Activated CD8-positive, alpha-beta memory T cell treated with anti-CD3 and anti-CD28 coated beads for 4 hours (primary cell): ENCODE measurements at regions not wholly inside any gene's neighbourhood (a gene's known extent, or its start where the extent isn't known, plus 50 kb on each side); places are given as distances from the start of the nearest gene placed in this dataset.

Source experiments
- DNase-seq, 2 donors: peaks; one replicate each; pipeline ENCODE4 v3.0.0-alpha.2; 2020; ENCODE audit warnings: low read depth in 2 of 2

- DNase-seq, result no peak
Measured at GRCh38 chr20:61123286-61123685, 128.8 kb upstream of the CDH4 start.

DNA sequence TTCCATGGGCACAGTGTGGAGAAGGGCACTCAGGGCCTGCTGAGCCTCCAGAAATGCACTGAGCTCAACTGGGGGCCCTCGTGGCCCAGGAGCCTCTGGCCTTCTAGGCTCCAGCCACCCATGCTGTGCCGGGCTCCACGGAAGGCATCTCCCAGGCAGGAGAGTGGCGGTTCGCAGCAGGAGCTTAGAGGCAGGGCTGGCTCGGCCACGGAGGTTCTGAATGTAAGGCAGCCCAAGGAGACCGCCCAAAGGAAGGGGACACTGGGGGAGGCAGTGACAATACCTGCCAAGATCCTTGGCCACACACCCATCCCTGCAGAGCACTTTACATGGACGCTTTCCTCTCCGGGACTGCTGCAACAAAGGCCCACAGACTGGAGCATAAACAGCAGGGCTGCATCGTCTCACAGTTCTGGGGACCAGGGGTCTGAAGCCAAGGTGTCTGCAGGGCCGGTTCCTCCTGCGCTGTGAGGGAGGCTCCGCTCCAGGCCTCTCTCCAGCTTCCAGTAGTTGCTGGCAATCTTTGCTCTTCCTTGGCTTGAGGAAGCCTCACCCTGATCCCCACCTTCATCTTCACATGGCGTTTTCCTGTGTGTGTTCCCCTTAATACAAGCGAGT is 128.2 kb upstream of the CDH4 start:
- DNase-seq, result no peak

DNA sequence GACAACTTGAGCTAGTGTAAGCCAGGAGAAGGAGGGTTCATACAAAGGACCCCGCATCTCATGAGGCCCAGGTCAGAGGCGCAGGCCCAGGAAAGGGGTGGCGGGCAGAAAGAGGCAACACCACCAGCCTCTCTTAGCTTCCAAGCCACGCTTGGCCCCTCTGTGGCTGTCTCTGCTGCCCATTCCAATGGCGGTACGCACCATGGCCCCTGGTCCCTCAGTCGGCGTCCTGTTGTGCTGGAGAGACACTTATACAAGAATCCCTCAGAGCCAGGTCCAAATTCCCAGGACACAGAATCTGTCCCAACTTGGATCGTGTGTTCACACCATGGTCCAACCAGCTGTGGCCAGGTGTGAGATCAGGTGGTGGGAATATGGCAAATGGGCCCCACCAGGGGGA is 127.0 kb upstream of the CDH4 start:
- DNase-seq, result no peak

GRCh38 chr20:61125546-61126180 is 126.4 kb upstream of the CDH4 start:
- no peak for DNase-seq

- no peak for DNase-seq
Measured at GRCh38 chr20:61126369-61127195, 125.5 kb upstream of the CDH4 start.

DNA sequence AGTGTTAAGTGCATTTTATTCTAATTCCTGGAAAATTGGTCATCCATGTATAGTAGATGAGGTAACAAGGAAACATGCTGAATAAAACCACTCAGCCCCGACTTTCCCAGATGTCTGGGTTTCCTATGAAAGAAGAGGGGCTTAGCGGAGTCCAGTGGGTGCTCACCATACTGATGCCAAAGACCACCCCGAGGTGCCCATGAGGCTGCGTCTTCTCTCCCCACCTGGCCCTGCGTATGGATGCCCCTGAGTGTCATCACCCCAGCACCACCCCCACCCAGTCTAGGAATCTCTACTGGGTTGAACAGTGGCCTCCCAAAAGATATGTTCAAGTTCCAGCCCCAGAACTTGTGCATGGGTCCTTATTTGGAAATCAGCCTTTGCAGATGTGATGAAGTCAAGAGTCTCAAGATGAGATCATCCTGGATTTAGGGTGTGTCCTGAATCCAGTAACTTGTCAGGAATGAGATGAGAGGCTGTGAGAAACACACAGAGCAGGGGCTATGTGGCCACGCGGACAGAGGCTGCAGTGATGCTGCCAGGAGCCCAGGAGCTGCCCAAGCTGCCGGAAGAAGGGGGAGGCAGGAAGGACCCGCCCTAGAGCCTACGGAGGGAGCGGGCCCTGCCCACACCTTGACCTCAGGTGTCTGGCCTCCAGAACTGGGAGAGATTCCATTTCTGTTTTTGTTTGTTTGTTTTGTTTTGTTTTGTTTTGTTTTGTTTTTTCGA is 124.6 kb upstream of the CDH4 start:
- DNase-seq, result no peak

GRCh38 chr20:61128701-61129269 is 123.3 kb upstream of the CDH4 start:
- DNase-seq, result no peak

DNA sequence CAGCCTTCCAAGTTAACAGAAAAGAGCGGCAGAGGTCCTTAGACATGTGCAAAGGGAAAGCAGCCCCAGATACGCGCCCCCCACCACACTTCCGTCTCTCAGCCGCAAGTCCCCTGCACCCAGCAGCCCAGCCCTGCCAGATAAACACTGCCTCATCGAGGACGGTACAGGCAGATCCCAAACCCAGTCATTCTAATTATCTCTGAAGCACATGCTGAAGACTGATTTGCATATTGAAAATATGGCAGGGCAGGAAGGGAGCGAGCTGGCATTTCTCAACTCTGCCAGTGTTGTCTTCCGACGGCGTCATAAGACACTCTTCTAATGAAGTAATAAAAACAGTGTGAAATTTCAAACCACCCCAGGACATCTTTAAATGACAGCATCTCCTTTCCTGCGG is 122.8 kb upstream of the CDH4 start:
- no peak for DNase-seq

GRCh38 chr20:61130156-61130555 is 121.9 kb upstream of the CDH4 start:
- DNase-seq, result no peak

GRCh38 chr20:61131944-61132343 is 120.1 kb upstream of the CDH4 start:
- DNase-seq, result no peak

DNA sequence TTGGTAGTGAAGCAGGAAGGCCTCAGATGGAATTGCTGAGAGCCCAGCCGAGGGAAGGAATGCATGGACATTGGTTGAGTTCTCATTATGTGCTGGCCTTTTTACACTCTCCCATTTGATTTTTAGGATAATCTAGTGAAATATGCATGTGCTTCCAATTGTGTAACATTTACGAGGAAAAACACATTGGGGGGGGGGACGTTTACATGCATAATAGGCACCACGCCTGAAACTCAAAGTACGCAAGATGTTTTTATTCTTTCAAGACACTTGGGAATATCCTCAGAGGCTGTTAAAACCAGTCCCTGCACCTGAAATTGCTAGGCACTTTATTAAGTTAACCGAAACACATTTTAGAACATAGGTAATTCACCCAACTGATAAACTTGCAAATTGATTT is 118.5 kb upstream of the CDH4 start:
- DNase-seq, result no peak

GRCh38 chr20:61134296-61135030 is 117.6 kb upstream of the CDH4 start:
- DNase-seq, result no peak

DNA sequence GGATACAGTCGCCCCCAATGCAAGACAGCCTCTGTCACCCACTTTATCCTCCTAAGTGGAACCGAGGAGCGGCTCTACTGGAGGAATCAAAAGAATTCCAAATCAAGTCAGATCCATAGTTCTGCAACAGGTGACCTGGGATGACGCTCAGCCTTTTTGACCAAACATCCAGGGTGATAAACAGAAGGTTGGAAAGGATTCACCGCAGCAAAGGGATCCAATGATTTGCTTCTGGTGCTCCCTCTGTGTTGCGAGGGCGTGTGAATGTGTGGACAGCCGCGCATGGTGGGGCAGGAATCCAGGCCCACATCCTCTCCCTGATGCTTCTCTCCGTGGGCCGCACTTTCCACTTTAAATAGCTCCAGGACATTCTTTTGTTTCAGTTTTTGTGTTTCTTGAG is 116.8 kb upstream of the CDH4 start:
- no peak for DNase-seq

- no peak for DNase-seq
Measured at GRCh38 chr20:61135968-61136367, 116.1 kb upstream of the CDH4 start.

GRCh38 chr20:61138566-61138965 is 113.5 kb upstream of the CDH4 start:
- DNase-seq, result no peak

GRCh38 chr20:61139031-61139430 is 113.0 kb upstream of the CDH4 start:
- no peak for DNase-seq

DNA sequence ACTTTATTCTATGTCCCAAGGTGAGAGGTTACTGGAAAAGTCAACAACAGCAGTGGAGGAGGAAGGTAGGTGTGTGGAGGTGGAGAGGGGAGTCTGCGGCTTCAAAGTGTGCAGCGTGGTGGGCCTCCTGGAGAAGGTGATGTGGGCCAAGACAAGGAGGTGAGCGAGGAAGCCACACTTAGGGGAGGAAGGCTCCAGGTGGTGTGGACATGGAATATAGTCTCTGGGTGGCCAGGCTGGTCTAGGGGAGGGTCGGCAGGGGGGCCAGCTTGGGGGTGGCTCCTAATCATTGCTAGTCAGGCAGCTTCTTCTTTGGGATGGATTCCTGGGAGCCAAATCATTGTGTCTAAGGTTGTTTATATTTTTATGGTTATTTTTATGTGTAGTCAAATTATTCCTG is 111.5 kb upstream of the CDH4 start:
- no peak for DNase-seq

- no peak for DNase-seq
Measured at GRCh38 chr20:61146023-61146422, 106.0 kb upstream of the CDH4 start.

- no peak for DNase-seq
Measured at GRCh38 chr20:61149636-61150035, 102.4 kb upstream of the CDH4 start.

DNA sequence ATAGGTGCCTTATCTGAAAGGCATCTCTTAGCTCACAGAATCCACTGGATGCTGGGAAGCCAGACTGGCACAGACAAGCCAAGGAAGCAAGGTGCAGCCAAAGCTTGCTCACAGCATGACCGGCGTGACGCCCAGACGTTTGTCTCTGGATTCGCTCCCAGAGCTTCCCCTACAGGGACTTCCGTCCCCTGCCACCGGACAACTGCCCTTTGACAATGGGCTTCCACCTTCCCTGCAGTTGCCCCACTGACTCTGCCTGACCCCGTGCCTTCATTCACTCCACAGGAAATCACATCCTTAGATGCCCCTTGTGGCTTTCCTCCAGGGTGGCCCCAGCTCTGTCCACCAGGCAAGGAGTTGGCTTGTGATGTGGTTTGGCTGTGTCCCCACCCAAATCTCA is 94.8 kb upstream of the CDH4 start:
- no peak for DNase-seq

DNA sequence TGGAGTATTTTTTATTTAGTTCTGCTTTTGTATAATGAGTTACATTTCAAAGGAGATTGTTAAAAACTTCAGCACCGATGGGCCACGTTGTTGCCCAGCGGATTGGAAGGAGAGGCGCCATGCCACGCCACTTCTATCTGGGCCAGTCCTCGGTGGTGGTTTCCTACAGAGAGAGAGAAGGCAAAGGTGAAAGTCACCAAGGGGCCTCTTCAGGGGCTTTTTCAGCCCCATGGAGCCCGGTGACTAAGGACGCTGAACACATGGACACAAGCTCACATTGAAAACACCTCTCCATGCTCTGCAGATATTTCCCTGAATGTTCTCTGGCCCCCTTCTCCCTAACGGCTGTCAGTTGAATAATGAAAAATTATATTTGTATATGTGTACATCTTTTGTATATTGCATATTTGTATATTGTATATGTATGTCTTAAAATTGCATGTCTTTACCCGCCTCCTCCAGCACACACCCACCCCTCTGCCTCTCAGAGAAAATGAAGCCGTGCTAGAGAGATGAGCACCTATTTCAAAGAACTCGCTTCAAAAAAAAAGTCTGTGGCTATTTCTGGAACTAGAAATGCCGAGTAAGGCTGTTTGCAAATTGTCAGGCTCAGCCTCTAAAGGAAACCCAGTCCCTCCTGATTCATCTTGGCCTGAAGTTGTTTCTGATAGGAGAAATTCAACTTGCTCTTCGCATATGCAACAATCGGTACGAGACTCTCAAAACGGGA is 91.9 kb upstream of the CDH4 start:
- DNase-seq, result no peak
